ENCODE measurements at regions not wholly inside any gene's neighbourhood (a gene's known extent, or its start where the extent isn't known, plus 50 kb on each side); places are given as distances from the start of the nearest gene placed in this dataset.
"Not testable (repeated sequence)": the region's sequence is repeated elsewhere in the genome, so short reads cannot be mapped to it uniquely, and the experiment has no call there.

DNA sequence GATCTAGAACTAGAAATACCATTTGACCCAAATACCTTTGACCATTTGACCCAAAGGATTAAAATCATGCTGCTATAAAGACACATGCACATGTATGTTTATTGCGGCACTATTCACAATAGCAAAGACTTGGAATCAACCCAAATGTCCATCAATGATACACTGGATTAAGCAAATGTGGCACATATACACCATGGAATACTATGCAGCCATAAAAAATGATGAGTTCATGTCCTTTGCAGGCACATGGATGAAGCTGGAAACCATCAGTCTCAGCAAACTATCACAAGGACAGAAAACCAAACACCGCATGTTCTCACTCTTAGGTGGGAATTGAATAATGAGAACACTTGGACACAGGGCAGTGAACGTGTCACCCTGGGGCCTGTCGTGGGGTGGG, 87.9 kb upstream of the MEGF10 start:
- TF ChIP-seq, protein P1, sequence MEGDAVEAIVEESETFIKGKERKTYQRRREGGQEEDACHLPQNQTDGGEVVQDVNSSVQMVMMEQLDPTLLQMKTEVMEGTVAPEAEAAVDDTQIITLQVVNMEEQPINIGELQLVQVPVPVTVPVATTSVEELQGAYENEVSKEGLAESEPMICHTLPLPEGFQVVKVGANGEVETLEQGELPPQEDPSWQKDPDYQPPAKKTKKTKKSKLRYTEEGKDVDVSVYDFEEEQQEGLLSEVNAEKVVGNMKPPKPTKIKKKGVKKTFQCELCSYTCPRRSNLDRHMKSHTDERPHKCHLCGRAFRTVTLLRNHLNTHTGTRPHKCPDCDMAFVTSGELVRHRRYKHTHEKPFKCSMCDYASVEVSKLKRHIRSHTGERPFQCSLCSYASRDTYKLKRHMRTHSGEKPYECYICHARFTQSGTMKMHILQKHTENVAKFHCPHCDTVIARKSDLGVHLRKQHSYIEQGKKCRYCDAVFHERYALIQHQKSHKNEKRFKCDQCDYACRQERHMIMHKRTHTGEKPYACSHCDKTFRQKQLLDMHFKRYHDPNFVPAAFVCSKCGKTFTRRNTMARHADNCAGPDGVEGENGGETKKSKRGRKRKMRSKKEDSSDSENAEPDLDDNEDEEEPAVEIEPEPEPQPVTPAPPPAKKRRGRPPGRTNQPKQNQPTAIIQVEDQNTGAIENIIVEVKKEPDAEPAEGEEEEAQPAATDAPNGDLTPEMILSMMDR (IDR thresholded peaks at IDR 0.05) = not testable (repeated sequence)
- TF ChIP-seq EP300, POLR2AphosphoS5 (IDR thresholded peaks at IDR 0.05): not testable (repeated sequence)

Measured in stomach (tissue), 4 donors.